ENCODE measurements at regions not wholly inside any gene's neighbourhood (a gene's known extent, or its start where the extent isn't known, plus 50 kb on each side); places are given as distances from the start of the nearest gene placed in this dataset.

DNA sequence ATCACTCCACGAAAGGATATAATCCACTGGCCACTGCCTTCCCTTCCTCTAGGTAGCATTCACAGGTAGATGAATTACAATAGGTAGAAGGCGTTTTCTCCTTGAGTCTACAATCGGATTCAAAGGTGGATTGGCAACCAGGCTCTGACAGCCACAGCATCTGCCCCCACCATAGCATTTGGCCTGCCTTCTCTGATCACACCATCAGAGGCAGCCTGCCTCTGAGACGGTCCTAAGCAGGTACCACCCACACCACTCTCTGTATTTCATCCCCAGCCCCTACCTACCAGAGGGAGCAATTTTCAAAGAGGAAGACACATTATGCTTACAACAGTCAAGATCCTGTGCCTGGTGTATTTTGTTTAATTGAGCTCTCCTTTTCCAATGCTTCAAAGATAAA is 210.5 kb upstream of the SPTLC3 start:
- no peaks in the 10 kb centered on the region for H3K4me1 ChIP-seq
- ATAC-seq (no peak), DNase-seq (no peak)
- H3K4me3 ChIP-seq: no peak overlapping the region
- TF ChIP-seq CTCF (IDR thresholded peaks at IDR 0.05): no peak
- H3K27ac ChIP-seq: no peak overlapping the region
- no peaks in the 10 kb centered on the region for H3K36me3 ChIP-seq (ENCODE audit: insufficient read depth in 1 of 2, low read depth in 1 of 2)
- no peaks in the 10 kb centered on the region for H3K27me3 ChIP-seq (ENCODE audit: insufficient read depth in 3 of 3, low read length in 2 of 3)
- 61 to 72% (median 64%) methylated on average over 4 of the region's 4 CpGs for WGBS, 3 donors
- H3K9me3 ChIP-seq: no peaks in the 10 kb centered on the region
- intact Hi-C loops (cut with DNase I): no loop called here

GRCh38 chr20:12808006-12808567 is 200.7 kb upstream of the SPTLC3 start:
- H3K9me3 ChIP-seq: no peaks in the 10 kb centered on the region
- no peak for TF ChIP-seq CTCF (IDR thresholded peaks at IDR 0.05)
- H3K27me3 ChIP-seq (ENCODE audit: insufficient read depth in 3 of 3, low read length in 2 of 3): no peaks in the 10 kb centered on the region
- H3K27ac ChIP-seq: no peak overlapping the region
- WGBS, 3 donors: 95 to 96% (median 96%) methylated on average over 2 of the region's 2 CpGs
- no peaks in the 10 kb centered on the region for H3K36me3 ChIP-seq (ENCODE audit: insufficient read depth in 1 of 2, low read depth in 1 of 2)
- no peaks in the 10 kb centered on the region for H3K4me1 ChIP-seq
- intact Hi-C loops (cut with DNase I): no loop called here
- DNase-seq (no peak), ATAC-seq (no peak)
- no peak overlapping the region for H3K4me3 ChIP-seq

GRCh38 chr20:12815231-12815768 is 193.5 kb upstream of the SPTLC3 start:
- no peaks in the 10 kb centered on the region for H3K4me1 ChIP-seq
- H3K4me3 ChIP-seq: no peak overlapping the region
- H3K27me3 ChIP-seq (ENCODE audit: insufficient read depth in 3 of 3, low read length in 2 of 3): peaks cover 0 to 2% (median 0%) of the 10 kb centered on the region in 3 donors
- no peaks in the 10 kb centered on the region for H3K9me3 ChIP-seq
- 5 to 23% (median 11%) methylated on average over 2 of the region's 2 CpGs for WGBS, 3 donors
- DNase-seq (no peak), ATAC-seq (no peak)
- no peaks in the 10 kb centered on the region for H3K36me3 ChIP-seq (ENCODE audit: insufficient read depth in 1 of 2, low read depth in 1 of 2)
- intact Hi-C loops (cut with DNase I): no loop called here
- TF ChIP-seq CTCF (IDR thresholded peaks at IDR 0.05): no peak
- H3K27ac ChIP-seq: no peak overlapping the region

DNA sequence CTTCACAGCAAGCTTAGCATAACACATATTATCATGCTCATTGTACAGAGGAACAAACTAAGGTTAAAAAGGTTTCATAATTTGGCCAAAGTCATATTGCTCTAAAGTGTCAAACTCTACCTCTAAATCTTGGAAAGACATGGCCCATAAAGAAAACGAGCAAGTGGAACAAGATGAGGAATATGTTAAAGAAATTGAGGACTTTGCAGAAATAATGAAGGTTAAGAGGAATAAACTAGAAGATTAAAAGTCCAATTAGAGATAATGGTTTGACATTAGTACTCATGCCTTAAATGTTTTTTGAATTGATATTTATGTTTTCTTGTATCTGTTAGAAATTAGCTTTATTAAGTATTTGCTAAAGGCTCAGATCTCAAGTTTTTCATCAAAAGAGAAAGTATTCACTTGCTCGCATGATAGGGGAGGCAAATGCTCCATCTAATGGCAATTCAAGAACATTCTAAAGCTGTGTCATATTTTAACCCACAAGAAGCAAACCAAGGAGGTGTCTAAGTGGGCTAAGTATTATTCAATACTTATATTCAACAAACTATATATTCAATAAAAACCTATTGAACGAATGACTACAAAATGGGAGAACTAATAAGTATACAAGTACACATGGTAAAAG is 192.9 kb upstream of the SPTLC3 start:
- Histone ChIP-seq H3K27ac (no peak overlapping the region), H3K4me3 (no peak overlapping the region), H3K9me3 (no peaks in the 10 kb centered on the region), H3K4me1 (no peaks in the 10 kb centered on the region), H3K36me3 (ENCODE audit: insufficient read depth in 1 of 2, low read depth in 1 of 2) (no peaks in the 10 kb centered on the region), H3K27me3 (ENCODE audit: insufficient read depth in 3 of 3, low read length in 2 of 3) (peaks cover 0 to 2% (median 0%) of the 10 kb centered on the region in 3 donors)
- intact Hi-C loops (cut with DNase I): no loop called here
- ATAC-seq (no peak), DNase-seq (no peak)
- WGBS, 3 donors: 65 to 71% (median 70%) methylated on average over 3 of the region's 3 CpGs
- no peak for TF ChIP-seq CTCF (IDR thresholded peaks at IDR 0.05)
